Tibial nerve (tissue), 4 donors: ENCODE measurements at regions not wholly inside any gene's neighbourhood (a gene's known extent, or its start where the extent isn't known, plus 50 kb on each side); places are given as distances from the start of the nearest gene placed in this dataset.
"Not testable (repeated sequence)": the region's sequence is repeated elsewhere in the genome, so short reads cannot be mapped to it uniquely, and the experiment has no call there.

Source experiments
- DNase-seq, 2 donors: peaks; one replicate each; pipeline ENCODE4 v3.0.0-alpha.2; 2019; ENCODE audit warnings: low spot score in 2 of 2
- H3K27ac ChIP-seq, 4 donors: fragments of 200-600 bp; sonication (generic) in 3 of 4; one replicate each; pipeline ENCODE4 v1.5.1; 2017 to 2019; ENCODE audit warnings: mild to moderate bottlenecking in 1 of 4
- H3K27me3 ChIP-seq, 2 donors: fragments of 200-600 bp; sonication (generic) in 1 of 2; one replicate each; pipeline versions ENCODE4 v1.5.1 to v1.6.0; 2017 to 2019
- H3K36me3 ChIP-seq, 3 donors: fragments of 200-600 bp; sonication (generic); one replicate each; pipeline ENCODE4 v1.5.1; 2018 to 2019
- H3K4me1 ChIP-seq, 4 donors: fragments of 200-600 bp; sonication (generic) in 3 of 4; one replicate each; pipeline ENCODE4 v1.5.1; 2017 to 2019
- H3K4me3 ChIP-seq, 4 donors: fragments of 200-600 bp; sonication (generic) in 3 of 4; one replicate each; pipeline ENCODE4 v1.5.1; 2017 to 2019; ENCODE audit warnings: mild to moderate bottlenecking in 1 of 4, moderate library complexity in 1 of 4
- H3K9me3 ChIP-seq, 4 donors: fragments of 200-600 bp; sonication (generic) in 3 of 4; one replicate each; pipeline ENCODE4 v1.5.1; 2017 to 2019
- CTCF ChIP-seq, 5 experiments: fragments of 200-600 bp in 3 of 5; fragments of 450-650 bp in 2 of 5; sonication (generic) in 3 of 5; IDR thresholded peaks; one replicate each; pipeline ENCODE4 v1.5.1; 2016 to 2019; ENCODE audit warnings: antibody characterized with exemption in 5 of 5, mild to moderate bottlenecking in 3 of 5, moderate library complexity in 2 of 5
- EP300 ChIP-seq, 2 donors: sonication (generic); formaldehyde crosslinking; IDR thresholded peaks; one replicate each; pipeline ENCODE4 v1.6.1; 2017; ENCODE audit warnings: antibody characterized with exemption in 2 of 2, mild to moderate bottlenecking in 1 of 2
- POLR2A ChIP-seq, 2 donors: fragments of 450-650 bp; IDR thresholded peaks; one replicate each; pipeline ENCODE4 v1.6.1; 2017; ENCODE audit warnings: antibody characterized with exemption in 2 of 2, mild to moderate bottlenecking in 2 of 2, moderate library complexity in 2 of 2
- WGBS, 2 donors: methylation state at CpG; one replicate each; pipeline ENCODE4 v1.1.5; 2018; 5-methylcytosine and 5-hydroxymethylcytosine counted together

DNA sequence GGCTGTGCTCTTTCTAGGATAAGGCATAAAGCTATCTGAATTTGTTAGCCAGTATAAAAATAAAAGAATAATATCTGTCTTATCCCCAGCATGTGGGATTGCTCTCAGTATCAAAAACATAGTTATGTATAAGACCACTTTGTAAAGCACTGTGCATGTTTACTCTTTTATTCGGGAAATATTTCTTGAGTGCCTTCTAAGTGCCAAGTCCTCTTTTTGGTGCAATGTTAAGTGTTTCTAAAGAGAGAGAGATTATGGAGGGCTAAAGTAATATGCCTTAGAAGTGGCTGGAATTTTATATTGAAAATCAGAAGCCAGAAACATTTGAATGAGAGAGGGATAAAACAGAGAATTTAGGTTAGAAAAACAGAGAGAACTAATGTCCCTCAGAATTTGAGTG is 212.0 kb downstream of the ALG10B start:
- no peaks in the 10 kb centered on the region for H3K36me3 ChIP-seq
- no peak for DNase-seq
- no peak overlapping the region for H3K4me3 ChIP-seq
- TF ChIP-seq CTCF (IDR thresholded peaks at IDR 0.05), result no peak
- TF ChIP-seq EP300 (IDR thresholded peaks at IDR 0.05), result no peak
- TF ChIP-seq POLR2A (IDR thresholded peaks at IDR 0.05), result no peak
- peaks cover 0 to 6% (median 0%) of the 10 kb centered on the region in 4 donors for H3K9me3 ChIP-seq
- H3K27ac ChIP-seq, result no peak overlapping the region
- 51 to 87% methylated on average over 1 of the region's 1 CpG for WGBS, 2 donors
- no peaks in the 10 kb centered on the region for H3K4me1 ChIP-seq
- no peaks in the 10 kb centered on the region for H3K27me3 ChIP-seq

GRCh38 chr12:38529281-38529680 is 212.7 kb downstream of the ALG10B start:
- not testable (repeated sequence) for DNase-seq, H3K27ac ChIP-seq, H3K4me1 ChIP-seq, H3K4me3 ChIP-seq, H3K27me3 ChIP-seq, H3K9me3 ChIP-seq, H3K36me3 ChIP-seq
- WGBS, 2 donors, result 74 to 80% methylated on average over 3 of the region's 3 CpGs

- H3K27me3 ChIP-seq, result no peaks in the 10 kb centered on the region
- no peaks in the 10 kb centered on the region for H3K4me1 ChIP-seq
- H3K27ac ChIP-seq, result no peak overlapping the region
- no peaks in the 10 kb centered on the region for H3K36me3 ChIP-seq
- 62 to 65% methylated on average over 4 of the region's 4 CpGs for WGBS, 2 donors
- H3K9me3 ChIP-seq, result no peaks in the 10 kb centered on the region
- H3K4me3 ChIP-seq, result no peak overlapping the region
- DNase-seq, result no peak
- TF ChIP-seq POLR2A (IDR thresholded peaks at IDR 0.05) (no peak), EP300 (IDR thresholded peaks at IDR 0.05) (no peak), CTCF (IDR thresholded peaks at IDR 0.05) (no peak)
Observed at GRCh38 chr12:38538319-38538718, 221.7 kb downstream of the ALG10B start.

DNA sequence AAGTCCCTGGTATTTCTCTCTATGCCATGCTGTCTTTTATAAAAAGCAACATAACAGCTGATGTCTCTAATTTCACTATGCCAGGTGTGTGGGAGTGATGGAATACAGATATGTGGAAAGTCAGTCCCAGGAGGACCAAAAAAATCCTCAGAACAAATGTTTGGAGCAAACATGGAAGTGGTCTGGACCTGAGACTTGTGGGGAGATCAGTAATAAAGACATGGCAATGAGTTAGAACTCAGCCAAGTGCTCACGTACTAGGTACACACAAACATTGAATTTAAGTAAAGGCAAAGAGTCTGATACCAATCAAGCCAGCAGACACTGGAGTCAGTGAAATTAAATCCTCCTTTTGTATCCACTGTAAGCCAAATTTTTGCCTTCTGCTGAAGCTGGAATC is 223.6 kb downstream of the ALG10B start:
- H3K4me1 ChIP-seq, result peaks cover 0 to 3% (median 0%) of the 10 kb centered on the region in 4 donors
- H3K4me3 ChIP-seq, result no peak overlapping the region
- no peak overlapping the region for H3K27ac ChIP-seq
- no peak for DNase-seq
- TF ChIP-seq POLR2A (IDR thresholded peaks at IDR 0.05), result no peak
- no peak for TF ChIP-seq EP300 (IDR thresholded peaks at IDR 0.05)
- TF ChIP-seq CTCF (IDR thresholded peaks at IDR 0.05), result no peak
- no peaks in the 10 kb centered on the region for H3K36me3 ChIP-seq
- WGBS, 2 donors, result 75 to 100% methylated on average over 1 of the region's 1 CpG
- H3K27me3 ChIP-seq, result no peaks in the 10 kb centered on the region
- no peaks in the 10 kb centered on the region for H3K9me3 ChIP-seq

DNA sequence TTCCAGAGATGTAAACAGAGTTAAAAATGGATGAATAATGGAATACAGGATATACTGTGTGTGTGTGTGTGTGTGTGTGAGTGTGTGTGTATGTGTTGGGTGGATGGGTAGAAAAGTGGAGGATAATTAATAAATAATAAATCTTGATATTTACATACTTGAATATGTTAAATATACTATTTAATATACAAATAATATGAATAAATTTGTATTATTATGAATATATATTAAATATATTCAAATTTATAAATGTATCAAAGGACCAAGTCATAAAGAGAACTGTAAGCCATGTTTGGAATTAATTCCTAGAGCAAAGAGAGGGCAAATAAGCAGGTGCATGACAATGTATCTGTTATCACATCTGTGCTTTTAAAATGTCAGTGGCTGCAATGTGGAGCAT is 225.3 kb downstream of the ALG10B start:
- Histone ChIP-seq H3K27me3 (no peaks in the 10 kb centered on the region), H3K36me3 (no peaks in the 10 kb centered on the region)

More for the DNA sequence above, 225.3 kb downstream of the ALG10B start:
- Histone ChIP-seq H3K9me3 (no peaks in the 10 kb centered on the region), H3K4me3 (no peak overlapping the region), H3K27ac (no peak overlapping the region), H3K4me1 (peaks cover 0 to 3% (median 0%) of the 10 kb centered on the region in 4 donors)
- no peak for DNase-seq
- TF ChIP-seq CTCF (IDR thresholded peaks at IDR 0.05), result no peak
